22Rv1 (cell line): ENCODE measurements at regions not wholly inside any gene's neighbourhood (a gene's known extent, or its start where the extent isn't known, plus 50 kb on each side); places are given as distances from the start of the nearest gene placed in this dataset.

Experiments
- H3K27ac ChIP-seq: fragments of 450-650 bp; 2 replicates; pipeline ENCODE4 v1.5.1; 2017
- CTCF ChIP-seq: fragments of 450-650 bp; IDR thresholded peaks from 2 replicates; pipeline ENCODE4 v1.5.1; 2017; ENCODE audit warnings: mild to moderate bottlenecking
- ZFX ChIP-seq: fragments of 450-650 bp; IDR thresholded peaks from 2 replicates; pipeline ENCODE4 v1.6.1; 2017; ENCODE audit warnings: antibody characterized with exemption, borderline replicate concordance

GRCh38 chr9:95609426-95609825 lies 92.7 kb upstream of the PTCH1 start:
- no peak for TF ChIP-seq CTCF
- no peak for TF ChIP-seq ZFX
- no peak overlapping the region for H3K27ac ChIP-seq

DNA sequence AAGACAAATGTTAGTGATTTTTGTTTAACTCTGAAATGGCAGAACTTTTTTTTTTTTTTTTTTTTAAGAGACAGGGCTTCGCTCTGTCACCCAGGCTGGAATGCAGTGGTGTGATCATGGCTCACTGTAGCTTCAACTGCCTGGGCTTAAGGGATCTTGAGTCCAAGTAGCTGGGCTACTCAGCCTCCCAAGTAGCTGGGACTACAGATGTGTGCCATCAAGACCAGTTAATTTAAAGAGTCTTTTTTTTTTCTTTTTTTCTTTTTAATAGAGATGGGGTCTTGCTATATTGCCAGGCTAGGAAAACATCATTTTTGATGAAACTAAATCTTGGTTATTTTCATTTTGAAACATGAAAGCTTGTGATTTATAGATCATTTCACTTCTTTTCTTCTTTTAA lies 91.6 kb upstream of the PTCH1 start:
- TF ChIP-seq CTCF: no peak
- TF ChIP-seq ZFX: no peak
- no peak overlapping the region for H3K27ac ChIP-seq

DNA sequence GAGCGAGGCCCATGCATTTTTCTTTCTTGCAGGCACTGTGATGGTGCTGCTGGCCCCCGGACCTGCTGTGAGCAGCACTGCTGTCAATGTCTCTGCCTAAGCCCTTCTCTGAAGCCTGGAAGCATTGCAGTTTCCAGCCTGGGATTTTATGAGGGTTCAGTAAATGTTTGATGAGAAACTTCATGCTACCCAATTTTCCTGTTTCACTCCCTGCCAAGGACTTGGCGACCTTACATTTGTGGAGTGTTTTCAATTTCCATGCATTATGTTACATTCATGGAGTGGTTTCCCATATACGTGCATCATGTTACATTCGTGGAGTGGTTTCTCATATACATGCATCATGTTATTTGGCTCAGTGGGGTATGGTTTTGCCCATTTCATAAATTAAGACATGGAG lies 90.7 kb upstream of the PTCH1 start:
- TF ChIP-seq CTCF: no peak
- no peak for TF ChIP-seq ZFX
- H3K27ac ChIP-seq: no peak overlapping the region

DNA sequence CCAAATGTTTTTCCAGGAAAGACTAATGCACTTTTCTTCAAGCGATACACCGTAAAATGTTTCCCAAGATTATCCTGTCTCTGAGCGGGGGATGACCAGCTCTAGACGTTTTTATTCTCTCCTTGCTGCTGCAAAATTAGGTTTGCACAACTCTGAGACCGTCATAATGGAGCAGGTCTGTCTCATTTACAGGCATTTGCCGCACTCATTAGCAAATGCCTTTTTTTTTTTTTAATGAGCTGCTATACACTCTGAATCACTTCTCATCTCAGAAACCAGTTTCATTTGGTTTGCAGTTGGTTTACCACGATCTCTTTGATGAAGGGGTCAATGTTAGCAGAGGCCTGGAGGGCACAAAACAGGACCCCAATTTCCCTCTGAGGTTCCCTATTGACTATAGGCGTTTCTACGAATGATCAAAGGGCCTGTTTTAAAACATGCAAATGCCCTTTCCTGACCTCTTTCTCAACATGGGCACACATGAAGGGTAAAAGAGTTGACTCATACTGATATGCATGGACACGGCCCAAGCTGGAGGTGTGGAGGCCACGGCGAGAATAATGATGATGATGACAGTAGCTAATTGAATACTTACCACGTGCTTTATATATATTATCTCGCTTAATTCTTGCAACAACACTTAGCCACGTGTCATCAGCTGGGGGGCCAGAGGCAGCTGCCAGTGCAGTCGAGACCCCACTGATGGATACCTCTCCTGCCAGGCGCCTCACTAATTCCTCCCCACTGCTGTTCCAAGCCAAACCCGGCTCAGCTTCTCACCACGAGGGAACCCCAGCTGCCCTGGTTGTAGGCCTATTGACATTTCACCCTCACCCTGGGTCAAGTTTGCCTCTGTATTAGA lies 89.9 kb upstream of the PTCH1 start:
- no peak overlapping the region for H3K27ac ChIP-seq
- TF ChIP-seq CTCF: no peak
- no peak for TF ChIP-seq ZFX

DNA sequence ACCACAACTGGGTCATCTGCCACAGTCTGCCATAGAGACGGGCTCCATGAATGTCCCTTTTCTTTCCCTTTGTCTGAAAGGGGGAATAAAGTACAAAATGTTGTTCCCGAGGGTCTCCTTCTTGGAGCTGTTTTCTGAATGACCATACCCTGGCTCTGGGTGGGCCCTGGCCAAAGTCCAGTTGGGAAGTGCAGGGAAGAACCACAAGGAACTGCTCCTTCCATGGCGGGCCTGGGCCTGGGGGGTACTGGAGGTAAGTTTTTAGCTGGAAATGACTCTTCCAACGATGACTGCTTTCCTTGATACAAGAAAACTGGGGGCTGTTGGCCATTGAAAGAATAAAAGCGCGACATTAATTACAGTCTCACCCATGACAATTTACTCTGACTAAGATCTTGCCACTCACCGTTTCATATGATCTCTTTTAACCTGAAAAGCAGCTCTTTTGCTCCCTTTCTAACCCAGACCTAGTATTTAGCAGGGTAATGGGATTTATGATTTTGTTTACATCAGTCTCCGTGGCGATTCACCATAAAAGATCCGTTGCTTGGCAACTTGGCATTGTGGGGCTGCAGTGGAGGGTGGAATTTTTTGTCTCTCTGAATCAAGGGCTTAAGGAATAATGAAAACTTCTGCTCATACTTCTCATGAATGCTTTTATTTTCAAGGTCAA lies 89.2 kb upstream of the PTCH1 start:
- TF ChIP-seq CTCF: no peak

GRCh38 chr9:95605101-95605500 lies 88.3 kb upstream of the PTCH1 start:
- no peak overlapping the region for H3K27ac ChIP-seq
- no peak for TF ChIP-seq ZFX
- TF ChIP-seq CTCF: no peak

More for the DNA sequence above, 89.2 kb upstream of the PTCH1 start:
- H3K27ac ChIP-seq: no peak overlapping the region

- TF ChIP-seq ZFX: no peak
- no peak for TF ChIP-seq CTCF
- no peak overlapping the region for H3K27ac ChIP-seq
Observed at GRCh38 chr9:95598236-95598635, 81.5 kb upstream of the PTCH1 start.
